G401.6 (cell line): ENCODE measurements at regions not wholly inside any gene's neighbourhood (a gene's known extent, or its start where the extent isn't known, plus 50 kb on each side); places are given as distances from the start of the nearest gene placed in this dataset.

Source experiments
- FAIRE-seq: peaks from 2 replicates; lab custom pipeline; 2012; peaks lifted over from hg19 to GRCh38; lab: Jason Lieb, UNC

- FAIRE-seq, result no peak
These were observed 317.6 kb downstream of the EIPR1 start for GRCh38 chr2:3060049-3060448.

- FAIRE-seq, result no peak
These were observed 318.3 kb downstream of the EIPR1 start for GRCh38 chr2:3059141-3059925.

GRCh38 chr2:3054066-3054465, 323.6 kb downstream of the EIPR1 start:
- no peak for FAIRE-seq

- FAIRE-seq, result no peak
These were observed 326.4 kb downstream of the EIPR1 start for GRCh38 chr2:3051266-3051665.

- FAIRE-seq, result no peak
These were observed 331.3 kb downstream of the EIPR1 start for GRCh38 chr2:3046170-3046865.

- no peak for FAIRE-seq
These were observed 332.2 kb downstream of the EIPR1 start for GRCh38 chr2:3045318-3045921.

- no peak for FAIRE-seq
These were observed 332.9 kb downstream of the EIPR1 start for GRCh38 chr2:3044587-3045317.

- no peak for FAIRE-seq
These were observed 333.9 kb downstream of the EIPR1 start for GRCh38 chr2:3043726-3044125.

GRCh38 chr2:3042601-3043585, 334.7 kb downstream of the EIPR1 start:
- FAIRE-seq, result no peak

- no peak for FAIRE-seq
These were observed 335.6 kb downstream of the EIPR1 start for GRCh38 chr2:3041841-3042600.

- FAIRE-seq, result no peak
These were observed 336.4 kb downstream of the EIPR1 start for GRCh38 chr2:3041246-3041645.

- no peak for FAIRE-seq
These were observed 337.0 kb downstream of the EIPR1 start for GRCh38 chr2:3040496-3041140.

GRCh38 chr2:3040066-3040428, 337.6 kb downstream of the EIPR1 start:
- FAIRE-seq, result no peak

- no peak for FAIRE-seq
These were observed 338.2 kb downstream of the EIPR1 start for GRCh38 chr2:3039188-3040065.

GRCh38 chr2:3038636-3039035, 339.0 kb downstream of the EIPR1 start:
- FAIRE-seq, result no peak

- no peak for FAIRE-seq
These were observed 340.1 kb downstream of the EIPR1 start for GRCh38 chr2:3037196-3038194.

- FAIRE-seq, result no peak
These were observed 341.0 kb downstream of the EIPR1 start for GRCh38 chr2:3036432-3037125.
